PFSK-1 (cell line): ENCODE measurements at regions not wholly inside any gene's neighbourhood (a gene's known extent, or its start where the extent isn't known, plus 50 kb on each side); places are given as distances from the start of the nearest gene placed in this dataset.

Source experiments
- POLR2AphosphoS5 ChIP-seq: IDR thresholded peaks from 2 replicates; pipeline ENCODE4 v1.6.1; 2012; ENCODE audit warnings: low read depth, mild to moderate bottlenecking, control low read depth, low read length, moderate library complexity
- SIN3A ChIP-seq: IDR thresholded peaks from 2 replicates; pipeline ENCODE4 v1.6.1; 2012; ENCODE audit warnings: mild to moderate bottlenecking, low read length, moderate library complexity, borderline replicate concordance; ENCODE audit not compliant: insufficient read depth
- TAF1 ChIP-seq: IDR thresholded peaks from 2 replicates; pipeline ENCODE4 v1.6.1; 2012; ENCODE audit warnings: low read length, control low read depth, borderline replicate concordance; ENCODE audit not compliant: insufficient read depth

- no peak for TF ChIP-seq POLR2AphosphoS5
- TF ChIP-seq TAF1: no peak
- no peak for TF ChIP-seq SIN3A
Measured at GRCh38 chr4:97457253-97457652, 686.0 kb downstream of the STPG2 start.
